CD14-positive monocyte (primary cell): ENCODE measurements at regions not wholly inside any gene's neighbourhood (a gene's known extent, or its start where the extent isn't known, plus 50 kb on each side); places are given as distances from the start of the nearest gene placed in this dataset.

Source experiments
- DNase-seq, 3 donors: peaks; one replicate each; pipeline ENCODE4 v3.0.0-alpha.2; 2011 to 2022
- H2AFZ ChIP-seq: 2 replicates; pipeline ENCODE4 v1.6.0; 2012; ENCODE audit warnings: mild to moderate bottlenecking, low read depth, low read length, inconsistent platforms; ENCODE audit not compliant: insufficient read depth, poor library complexity, severe bottlenecking
- H3K27ac ChIP-seq, 2 donors: 1 replicate in 1 of 2; 2 replicates in 1 of 2; pipeline ENCODE4 v1.5.1; 2012 to 2013; ENCODE audit warnings: low read length in 2 of 2, control low read depth in 1 of 2, inconsistent platforms in 1 of 2, low read depth in 1 of 2, mild to moderate bottlenecking in 1 of 2
- H3K27me3 ChIP-seq, 2 donors: one replicate each; pipeline versions ENCODE4 v1.6.0 to v1.6.1; 2011 to 2013; ENCODE audit warnings: low read length in 2 of 2; ENCODE audit not compliant: control insufficient read depth in 2 of 2, insufficient read depth in 2 of 2
- H3K36me3 ChIP-seq, 2 donors: replicated peaks in 1 of 2; 1 replicate in 1 of 2; 2 replicates in 1 of 2; pipeline versions ENCODE4 v1.5.1 to v1.6.1; 2012 to 2013; ENCODE audit warnings: low read length in 2 of 2, control low read depth in 1 of 2, inconsistent platforms in 1 of 2, mild to moderate bottlenecking in 1 of 2; ENCODE audit not compliant: insufficient read depth in 2 of 2, control insufficient read depth in 1 of 2
- H3K4me1 ChIP-seq, 2 donors: 1 replicate in 1 of 2; 2 replicates in 1 of 2; pipeline versions ENCODE4 v1.5.1 to v1.6.1; 2012 to 2013; ENCODE audit warnings: low read length in 2 of 2, control low read depth in 1 of 2, inconsistent platforms in 1 of 2, mild to moderate bottlenecking in 1 of 2, moderate library complexity in 1 of 2; ENCODE audit not compliant: insufficient read depth in 2 of 2, control insufficient read depth in 1 of 2
- H3K4me2 ChIP-seq: replicated peaks from 2 replicates; pipeline ENCODE3; 2012; ENCODE audit warnings: low read length, moderate library complexity, mild to moderate bottlenecking; ENCODE audit not compliant: poor library complexity, severe bottlenecking; ENCODE audit errors: extremely low read depth
- H3K4me3 ChIP-seq, 3 experiments: fragments of 200-600 bp in 1 of 3; sonication (generic) in 1 of 3; replicated peaks in 1 of 3; 1 replicate in 2 of 3; 2 replicates in 1 of 3; pipeline ENCODE4 v1.5.1; 2011 to 2013; ENCODE audit warnings: low read length in 3 of 3, mild to moderate bottlenecking in 3 of 3, control low read depth in 2 of 3, low read depth in 2 of 3, inconsistent platforms in 1 of 3, moderate library complexity in 1 of 3
- H3K79me2 ChIP-seq: 2 replicates; pipeline ENCODE4 v1.6.0; 2012; ENCODE audit warnings: mild to moderate bottlenecking, control low read depth, inconsistent platforms, low read length, moderate library complexity; ENCODE audit not compliant: insufficient read depth
- H3K9ac ChIP-seq: 2 replicates; pipeline ENCODE4 v1.6.0; 2017; ENCODE audit warnings: low read length, mild to moderate bottlenecking; ENCODE audit not compliant: insufficient read depth, poor library complexity, severe bottlenecking
- H3K9me3 ChIP-seq, 2 donors: replicated peaks in 1 of 2; 1 replicate in 1 of 2; 2 replicates in 1 of 2; pipeline versions ENCODE4 v1.5.1 to v1.6.1; 2012 to 2013; ENCODE audit warnings: low read length in 2 of 2, control low read depth in 1 of 2; ENCODE audit not compliant: control insufficient read depth in 1 of 2, insufficient read depth in 1 of 2
- H4K20me1 ChIP-seq: 2 replicates; pipeline ENCODE4 v1.6.0; 2012; ENCODE audit warnings: mild to moderate bottlenecking, low read length, control low read depth, moderate library complexity; ENCODE audit not compliant: insufficient read depth
- H3K27ac Mint-ChIP-seq, 7 donors: one replicate each; pipeline ENCODE4 v1.8.0; 2020; ENCODE audit warnings: mild to moderate bottlenecking in 7 of 7, mixed read lengths in 7 of 7, moderate library complexity in 6 of 7, inconsistent platforms in 2 of 7
- H3K27me3 Mint-ChIP-seq, 3 donors: one replicate each; pipeline ENCODE4 v1.8.0; 2021 to 2022; ENCODE audit warnings: low read depth in 3 of 3, mild to moderate bottlenecking in 3 of 3, mixed read lengths in 3 of 3, moderate library complexity in 3 of 3, inconsistent platforms in 1 of 3
- H3K36me3 Mint-ChIP-seq, 2 donors: one replicate each; pipeline ENCODE4 v1.8.0; 2020; ENCODE audit warnings: mixed read lengths in 2 of 2, inconsistent platforms in 1 of 2, mild to moderate bottlenecking in 1 of 2
- H3K4me1 Mint-ChIP-seq: one replicate; pipeline ENCODE4 v1.8.0; 2020; ENCODE audit warnings: mild to moderate bottlenecking, mixed read lengths
- H3K4me3 Mint-ChIP-seq, 2 donors: one replicate each; pipeline ENCODE4 v1.8.0; 2020; ENCODE audit warnings: mild to moderate bottlenecking in 2 of 2, mixed read lengths in 2 of 2, moderate library complexity in 1 of 2
- H3K9me3 Mint-ChIP-seq, 7 donors: one replicate each; pipeline ENCODE4 v1.8.0; 2020 to 2022; ENCODE audit warnings: mixed read lengths in 7 of 7, mild to moderate bottlenecking in 6 of 7, moderate library complexity in 6 of 7, inconsistent platforms in 2 of 7
- CTCF ChIP-seq: fragments of 200-600 bp; IDR thresholded peaks from one replicate; pipeline ENCODE4 v1.8.0; 2022; ENCODE audit warnings: antibody characterized with exemption, mild to moderate bottlenecking
- whole genome bisulfite sequencing: methylation state at CpG from one replicate; pipeline ENCODE4 v1.1.5; 2013; ENCODE audit warnings: missing lambda C conversion rate; ENCODE audit not compliant: insufficient coverage; 5-methylcytosine and 5-hydroxymethylcytosine counted together
- intact Hi-C, 2 donors: fragments of 100-400 bp; cut with micrococcal nuclease; formaldehyde crosslinking; loops; one replicate each; pipeline versions ENCODE4 v1.15.0 to v1.15.1; 2023

GRCh38 chr16:7116734-7117133, 215.9 kb upstream of the RBFOX1 start:
- H3K79me2 ChIP-seq: no peaks in the 10 kb centered on the region
- Mint-ChIP-seq H3K9me3 (no peaks in the 10 kb centered on the region), H3K4me1 (no peaks in the 10 kb centered on the region), H3K36me3 (no peaks in the 10 kb centered on the region), H3K27ac (no peak overlapping the region), H3K4me3 (no peak overlapping the region), H3K27me3 (peaks cover 0 to 1% (median 0%) of the 10 kb centered on the region in 3 donors)
- no CpG with 5 or more reads among the region's 3 CpGs for WGBS
- no peaks in the 10 kb centered on the region for H3K9me3 ChIP-seq
- H3K4me1 ChIP-seq: no peaks in the 10 kb centered on the region
- no peak overlapping the region for H3K4me2 ChIP-seq
- H3K27me3 ChIP-seq: no peaks in the 10 kb centered on the region
- no peak for DNase-seq
- no peak overlapping the region for H2AFZ ChIP-seq
- no peaks in the 10 kb centered on the region for H3K36me3 ChIP-seq
- H3K9ac ChIP-seq: no peak overlapping the region
- H3K4me3 ChIP-seq: no peak overlapping the region
- H3K27ac ChIP-seq: no peak overlapping the region
- intact Hi-C loops: no loop called here
- no peaks in the 10 kb centered on the region for H4K20me1 ChIP-seq
- TF ChIP-seq CTCF: no peak

GRCh38 chr16:7115898-7116297, 216.7 kb upstream of the RBFOX1 start:
- Histone ChIP-seq H4K20me1 (no peaks in the 10 kb centered on the region), H3K36me3 (no peaks in the 10 kb centered on the region)
- TF ChIP-seq CTCF: no peak

More at GRCh38 chr16:7115898-7116297, 216.7 kb upstream of the RBFOX1 start:
- no peaks in the 10 kb centered on the region for H3K27me3 ChIP-seq
- H2AFZ ChIP-seq: no peak overlapping the region
- DNase-seq: no peak
- no peak overlapping the region for H3K4me3 Mint-ChIP-seq
- peaks cover 0 to 1% (median 0%) of the 10 kb centered on the region in 3 donors for H3K27me3 Mint-ChIP-seq
- H3K36me3 Mint-ChIP-seq: no peaks in the 10 kb centered on the region
- no peak overlapping the region for H3K27ac ChIP-seq
- no peaks in the 10 kb centered on the region for H3K79me2 ChIP-seq
- WGBS: 96% methylated on average over 3 of the region's 5 CpGs
- no peaks in the 10 kb centered on the region for H3K4me1 Mint-ChIP-seq
- H3K9ac ChIP-seq: no peak overlapping the region
- no peaks in the 10 kb centered on the region for H3K4me1 ChIP-seq
- H3K4me2 ChIP-seq: no peak overlapping the region
- no peaks in the 10 kb centered on the region for H3K9me3 Mint-ChIP-seq
- intact Hi-C loops: no loop called here
- no peaks in the 10 kb centered on the region for H3K9me3 ChIP-seq
- no peak overlapping the region for H3K27ac Mint-ChIP-seq
- no peak overlapping the region for H3K4me3 ChIP-seq
